K562 (cell line): ENCODE measurements at regions not wholly inside any gene's neighbourhood (a gene's known extent, or its start where the extent isn't known, plus 50 kb on each side); places are given as distances from the start of the nearest gene placed in this dataset.

Source experiments
- ATAC-seq: fragments of 200-7000 bp; cut with Tn5 transposase; 3 replicates; pipeline ENCODE4 v1.9.1; 2020; ENCODE audit warnings: moderate library complexity
- BruUV-seq: library from RNA; stranded (reverse); fragments of 400-500 nt; replicated peaks from 2 replicates; lab custom pipeline; 2021; lab: Mats Ljungman, UMichigan
- CTCF ChIA-PET: fragments of 300-600 bp; formaldehyde crosslinking; extraction: SDS; loops from one replicate; lab custom pipeline; 2021; ENCODE audit warnings: low intra/inter-chr PET ratio; lab: Yijun Ruan, JAX
- POLR2A ChIA-PET: fragments of 300-600, 350-650 bp; sonication (Branson Sonifier 250); formaldehyde crosslinking; extraction: SDS; loops from one replicate; lab custom pipeline; 2021; ENCODE audit warnings: antibody characterized with exemption, inconsistent platforms; lab: Yijun Ruan, JAX
- DNase-seq, 4 experiments: peaks; one replicate each; pipeline versions ENCODE4 v3.0.0 to v3.0.0-alpha.2; 2011 to 2018; ENCODE audit warnings: low spot score in 3 of 4, mixed read lengths in 3 of 4; ENCODE audit errors: extremely low read depth in 1 of 4
- FAIRE-seq: peaks from 2 replicates; lab custom pipeline; 2011; peaks lifted over from hg19 to GRCh38; lab: Jason Lieb, UNC
- H2AFZ ChIP-seq: 2 replicates; pipeline ENCODE4 v1.6.0; 2011; ENCODE audit warnings: low read depth, low read length, control low read depth, inconsistent platforms
- H3K27ac ChIP-seq: fragments of 200-600 bp; 3 replicates; pipeline ENCODE4 v1.8.0; 2011; ENCODE audit warnings: low read depth, mild to moderate bottlenecking, control low read depth, inconsistent platforms, low read length, moderate library complexity, mixed read lengths; ENCODE audit errors: extremely low read depth
- H3K27me3 ChIP-seq, 2 experiments: fragments of 300-600 bp in 1 of 2; 2 replicates in 1 of 2; 3 replicates in 1 of 2; pipeline versions ENCODE4 v1.6.0 to v1.8.0; 2011; ENCODE audit warnings: inconsistent platforms in 2 of 2, low read length in 2 of 2, mild to moderate bottlenecking in 1 of 2, mixed read lengths in 1 of 2, moderate library complexity in 1 of 2; ENCODE audit not compliant: control insufficient read depth in 2 of 2, insufficient read depth in 2 of 2
- H3K36me3 ChIP-seq: fragments of 300-600 bp; 3 replicates; pipeline ENCODE4 v1.8.0; 2011; ENCODE audit warnings: mild to moderate bottlenecking, low read length, inconsistent platforms; ENCODE audit not compliant: control insufficient read depth, insufficient read depth
- H3K4me1 ChIP-seq, 2 experiments: fragments of 200-600 bp in 1 of 2; replicated peaks in 1 of 2; 2 replicates in 1 of 2; 3 replicates in 1 of 2; pipeline versions ENCODE4 v1.5.1 to v1.8.0; 2011; ENCODE audit warnings: inconsistent platforms in 2 of 2, low read length in 2 of 2, mild to moderate bottlenecking in 1 of 2, mixed read lengths in 1 of 2, moderate library complexity in 1 of 2; ENCODE audit not compliant: control insufficient read depth in 2 of 2, insufficient read depth in 2 of 2
- H3K4me2 ChIP-seq: 2 replicates; pipeline ENCODE4 v1.6.1; 2011; ENCODE audit warnings: low read length, control low read depth, inconsistent platforms, mixed read lengths; ENCODE audit not compliant: insufficient read depth
- H3K4me3 ChIP-seq: fragments of 200-600 bp; sonication (generic), shearing (Covaris generic); 2 replicates; pipeline ENCODE4 v1.5.1; 2016; ENCODE audit warnings: control low read depth, inconsistent platforms
- H3K79me2 ChIP-seq: fragments of 200-600 bp; 3 replicates; pipeline ENCODE4 v1.8.0; 2011; ENCODE audit warnings: low read length, inconsistent platforms; ENCODE audit not compliant: control insufficient read depth, insufficient read depth
- H3K9ac ChIP-seq, 2 experiments: 2 replicates each; pipeline versions ENCODE4 v1.6.0 to v1.6.1; 2011; ENCODE audit warnings: low read depth in 2 of 2, low read length in 2 of 2, control low read depth in 1 of 2, inconsistent platforms in 1 of 2, mild to moderate bottlenecking in 1 of 2, mixed read lengths in 1 of 2; ENCODE audit not compliant: insufficient read depth in 1 of 2
- H3K9me1 ChIP-seq: one replicate; pipeline ENCODE4 v1.6.0; 2011; ENCODE audit warnings: inconsistent platforms, mild to moderate bottlenecking, low read length, moderate library complexity; ENCODE audit not compliant: control insufficient read depth, insufficient read depth
- H3K9me3 ChIP-seq: replicated peaks from 2 replicates; pipeline ENCODE4 v1.5.1; 2011; ENCODE audit warnings: low read depth, low read length, inconsistent platforms; ENCODE audit not compliant: control insufficient read depth, insufficient read depth
- H4K20me1 ChIP-seq: replicated peaks from 2 replicates; pipeline ENCODE4 v1.6.1; 2011; ENCODE audit warnings: low read length, inconsistent platforms, mixed read lengths; ENCODE audit not compliant: control insufficient read depth, insufficient read depth
- ARHGAP35 ChIP-seq: fragments of 450-650 bp; IDR thresholded peaks from 2 replicates; pipeline ENCODE4 v1.6.1; 2018; ENCODE audit not compliant: partially characterized antibody
- C11orf30 ChIP-seq: fragments of 450-650 bp; IDR thresholded peaks from 2 replicates; pipeline ENCODE4 v1.6.1; 2016; ENCODE audit warnings: low read depth, mild to moderate bottlenecking
- CBX5 ChIP-seq: IDR thresholded peaks from 2 replicates; pipeline ENCODE4 v1.6.1; 2014; ENCODE audit warnings: low read depth, borderline replicate concordance
- DDX20 ChIP-seq: fragments of 450-650 bp; IDR thresholded peaks from 2 replicates; pipeline ENCODE4 v1.6.1; 2016; ENCODE audit warnings: missing genetic modification characterization, low read depth, mild to moderate bottlenecking, missing compliant biosample characterization, moderate library complexity
- MAFF ChIP-seq: IDR thresholded peaks from 2 replicates; pipeline ENCODE4 v1.6.1; 2012; ENCODE audit warnings: low read length, improper control_type of control experiment
- NFATC3 ChIP-seq: fragments of 450-650 bp; IDR thresholded peaks from 2 replicates; pipeline ENCODE4 v1.6.1; 2017; ENCODE audit warnings: mild to moderate bottlenecking
- SMARCB1 ChIP-seq: IDR thresholded peaks from 2 replicates; pipeline ENCODE4 v1.6.1; 2011; ENCODE audit warnings: improper control_type of control experiment, low read depth; ENCODE audit not compliant: insufficient read length
- ZNF316 ChIP-seq: fragments of 450-650 bp; IDR thresholded peaks from 2 replicates; pipeline ENCODE4 v1.6.1; 2016
- WGBS: fragments of 100-300 bp; shearing (Covaris generic); methylation state at CpG from one replicate; pipeline ENCODE4 v1.1.6; 2016; ENCODE audit warnings: low coverage, mixed read lengths; ENCODE audit not compliant: insufficient coverage; ENCODE audit errors: missing lambda C conversion rate; 5-methylcytosine and 5-hydroxymethylcytosine counted together
- in situ Hi-C: fragments of 300-500 bp; cut with MboI; formaldehyde crosslinking; loops from 4 replicates; pipeline ENCODE4 v1.15.0; 2018; ENCODE audit warnings: inconsistent platforms, mixed read lengths
- intact Hi-C: fragments of 100-400 bp; cut with micrococcal nuclease; formaldehyde crosslinking; loops from 2 replicates; pipeline ENCODE4 v1.14.2; 2022
- TF ChIP-seq, protein P1 (sequence below), 2 experiments: fragments of 450-650 bp; IDR thresholded peaks; 2 replicates each; pipeline ENCODE4 v1.6.1; 2016; ENCODE audit warnings: mild to moderate bottlenecking in 2 of 2, borderline replicate concordance in 1 of 2, low read depth in 1 of 2, moderate library complexity in 1 of 2
- TF ChIP-seq, protein P2 (sequence below): fragments of 250-450 bp; sonication (Bioruptor Pico); IDR thresholded peaks from 2 replicates; pipeline ENCODE4 v1.4.0; 2020; ENCODE audit warnings: mild to moderate bottlenecking

DNA sequence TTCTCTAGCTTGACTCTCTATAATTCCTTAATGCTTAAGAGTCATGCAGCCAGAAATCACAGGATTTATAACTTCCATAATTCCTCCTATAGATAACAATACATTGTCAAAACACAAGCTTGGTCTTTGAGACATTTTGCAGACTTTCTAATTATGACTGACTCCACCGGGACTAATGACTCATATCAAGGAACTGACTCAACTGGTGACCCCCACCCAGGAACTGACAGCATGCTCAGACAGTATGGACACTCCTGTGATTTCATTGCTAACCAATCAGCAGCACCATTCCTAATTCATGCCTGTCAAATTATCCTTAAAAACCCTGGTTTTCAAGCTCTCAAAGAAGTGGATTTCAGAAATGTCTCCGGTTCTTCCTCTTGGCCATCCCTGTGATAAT, 670.5 kb upstream of the IMPG1 start (continued):
- TF ChIP-seq SMARCB1: no peak

DNA sequence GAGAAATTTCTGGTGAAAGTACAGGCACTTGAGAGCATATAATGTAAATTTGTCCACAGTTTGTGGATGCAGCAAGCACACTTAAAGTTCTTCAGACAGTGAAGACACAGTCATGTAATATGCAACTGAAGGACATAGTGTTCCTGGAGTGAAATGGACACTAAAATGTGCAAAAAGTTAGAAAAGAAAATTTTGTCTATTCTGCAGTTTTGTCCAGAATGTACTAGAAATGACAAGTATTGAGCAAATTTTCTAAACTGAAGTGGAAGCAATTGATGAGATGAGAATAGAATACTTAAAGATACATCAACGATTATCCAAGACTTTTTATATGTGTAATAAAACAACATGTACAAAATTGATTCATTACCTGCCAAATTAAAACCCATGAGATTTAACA, 647.0 kb upstream of the IMPG1 start:
- ChIA-PET POLR2A (no interaction called here), CTCF (no interaction called here)
- BruUV-seq: no TSS peak
- WGBS: 0% methylated on average over 1 of the region's 1 CpG
- Histone ChIP-seq H3K27me3 (no peaks in the 10 kb centered on the region), H3K27ac (no peak overlapping the region), H3K9me1 (no peaks in the 10 kb centered on the region), H3K36me3 (no peaks in the 10 kb centered on the region), H3K4me2 (no peak overlapping the region), H3K4me3 (no peak overlapping the region), H3K79me2 (no peaks in the 10 kb centered on the region), H3K4me1 (no peaks in the 10 kb centered on the region), H3K9me3 (no peaks in the 10 kb centered on the region), H3K9ac (no peak overlapping the region), H2AFZ (no peak overlapping the region), H4K20me1 (no peaks in the 10 kb centered on the region)
- ATAC-seq: no peak
- DNase-seq: no peak
- intact Hi-C loops (no loop called here), in situ Hi-C loops (no loop called here)
- TF ChIP-seq C11orf30: peak; percentile 13; the same call in 1 of the 2 replicates
- TF ChIP-seq ARHGAP35: no peak
- no peak for TF ChIP-seq NFATC3
- TF ChIP-seq, protein P1, sequence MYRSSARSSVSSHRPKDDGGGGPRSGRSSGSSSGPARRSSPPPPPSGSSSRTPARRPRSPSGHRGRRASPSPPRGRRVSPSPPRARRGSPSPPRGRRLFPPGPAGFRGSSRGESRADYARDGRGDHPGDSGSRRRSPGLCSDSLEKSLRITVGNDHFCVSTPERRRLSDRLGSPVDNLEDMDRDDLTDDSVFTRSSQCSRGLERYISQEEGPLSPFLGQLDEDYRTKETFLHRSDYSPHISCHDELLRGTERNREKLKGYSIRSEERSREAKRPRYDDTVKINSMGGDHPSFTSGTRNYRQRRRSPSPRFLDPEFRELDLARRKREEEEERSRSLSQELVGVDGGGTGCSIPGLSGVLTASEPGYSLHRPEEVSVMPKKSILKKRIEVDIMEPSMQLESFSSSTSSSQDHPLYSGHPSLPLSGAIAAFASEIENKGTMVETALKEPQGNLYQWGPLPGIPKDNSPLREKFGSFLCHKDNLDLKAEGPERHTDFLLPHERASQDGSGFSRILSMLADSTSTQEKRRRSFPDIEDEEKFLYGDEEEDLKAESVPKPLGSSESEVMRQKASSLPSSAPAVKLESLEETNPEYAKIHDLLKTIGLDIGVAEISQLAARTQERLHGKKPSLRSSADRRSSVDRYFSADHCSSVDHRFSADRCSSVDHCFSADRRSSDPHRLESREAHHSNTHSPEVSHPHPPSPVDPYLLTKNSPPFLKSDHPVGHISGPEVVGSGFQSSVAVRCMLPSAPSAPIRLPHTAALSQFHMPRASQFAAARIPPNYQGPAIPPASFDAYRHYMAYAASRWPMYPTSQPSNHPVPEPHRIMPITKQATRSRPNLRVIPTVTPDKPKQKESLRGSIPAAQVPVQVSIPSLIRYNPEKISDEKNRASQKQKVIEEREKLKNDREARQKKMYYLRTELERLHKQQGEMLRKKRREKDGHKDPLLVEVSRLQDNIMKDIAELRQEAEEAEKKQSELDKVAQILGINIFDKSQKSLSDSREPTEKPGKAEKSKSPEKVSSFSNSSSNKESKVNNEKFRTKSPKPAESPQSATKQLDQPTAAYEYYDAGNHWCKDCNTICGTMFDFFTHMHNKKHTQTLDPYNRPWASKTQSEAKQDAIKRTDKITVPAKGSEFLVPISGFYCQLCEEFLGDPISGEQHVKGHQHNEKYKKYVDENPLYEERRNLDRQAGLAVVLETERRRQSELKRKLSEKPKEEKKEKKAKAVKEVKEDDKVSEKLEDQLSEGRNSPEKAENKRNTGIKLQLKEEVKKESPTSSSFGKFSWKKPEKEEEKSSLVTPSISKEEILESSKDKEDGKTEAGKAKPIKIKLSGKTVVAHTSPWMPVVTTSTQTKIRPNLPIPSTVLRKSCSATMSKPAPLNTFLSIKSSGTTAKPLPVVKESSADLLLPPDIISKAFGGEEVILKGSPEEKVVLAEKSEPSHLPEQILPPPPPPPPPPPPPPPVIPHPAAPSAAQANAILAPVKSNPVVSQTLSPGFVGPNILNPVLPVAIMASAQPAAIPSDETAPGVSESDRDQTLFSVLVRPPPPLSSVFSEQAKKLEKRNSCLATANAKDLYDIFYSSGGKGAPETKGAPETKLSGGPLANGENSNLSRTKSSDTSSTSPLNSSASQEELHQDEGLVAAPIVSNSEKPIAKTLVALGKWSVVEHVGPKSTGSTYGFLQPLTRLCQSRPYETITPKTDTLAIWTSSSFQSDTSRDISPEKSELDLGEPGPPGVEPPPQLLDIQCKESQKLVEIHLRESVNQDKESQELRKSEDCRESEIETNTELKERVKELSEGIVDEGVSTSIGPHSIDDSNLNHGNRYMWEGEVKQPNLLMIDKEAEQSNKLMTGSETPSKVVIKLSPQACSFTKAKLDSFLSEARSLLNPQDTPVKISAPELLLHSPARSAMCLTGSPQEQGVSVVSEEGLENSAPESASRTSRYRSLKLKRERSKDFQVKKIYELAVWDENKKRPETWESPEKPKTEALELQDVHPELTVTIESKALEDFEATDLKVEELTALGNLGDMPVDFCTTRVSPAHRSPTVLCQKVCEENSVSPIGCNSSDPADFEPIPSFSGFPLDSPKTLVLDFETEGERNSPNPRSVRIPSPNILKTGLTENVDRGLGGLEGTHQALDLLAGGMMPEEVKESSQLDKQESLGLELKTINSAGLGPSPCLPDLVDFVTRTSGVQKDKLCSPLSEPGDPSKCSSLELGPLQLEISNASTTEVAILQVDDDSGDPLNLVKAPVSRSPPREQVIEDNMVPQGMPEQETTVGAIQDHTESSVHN (IDR thresholded peaks at IDR 0.05; ENCODE audit: borderline replicate concordance in 1 of 2, low read depth in 1 of 2): no peak
- TF ChIP-seq CBX5: no peak
- peak; percentile 36; the same call in 1 of the 2 replicates for TF ChIP-seq ZNF316
- no peak for TF ChIP-seq DDX20 (tag)
- TF ChIP-seq, protein P2, sequence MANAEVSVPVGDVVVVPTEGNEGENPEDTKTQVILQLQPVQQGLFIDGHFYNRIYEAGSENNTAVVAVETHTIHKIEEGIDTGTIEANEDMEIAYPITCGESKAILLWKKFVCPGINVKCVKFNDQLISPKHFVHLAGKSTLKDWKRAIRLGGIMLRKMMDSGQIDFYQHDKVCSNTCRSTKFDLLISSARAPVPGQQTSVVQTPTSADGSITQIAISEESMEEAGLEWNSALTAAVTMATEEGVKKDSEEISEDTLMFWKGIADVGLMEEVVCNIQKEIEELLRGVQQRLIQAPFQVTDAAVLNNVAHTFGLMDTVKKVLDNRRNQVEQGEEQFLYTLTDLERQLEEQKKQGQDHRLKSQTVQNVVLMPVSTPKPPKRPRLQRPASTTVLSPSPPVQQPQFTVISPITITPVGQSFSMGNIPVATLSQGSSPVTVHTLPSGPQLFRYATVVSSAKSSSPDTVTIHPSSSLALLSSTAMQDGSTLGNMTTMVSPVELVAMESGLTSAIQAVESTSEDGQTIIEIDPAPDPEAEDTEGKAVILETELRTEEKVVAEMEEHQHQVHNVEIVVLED (CRISPR knock-in tag): no peak
- peak; percentile 5; the same call in 1 of the 2 replicates for TF ChIP-seq MAFF
- no peak for FAIRE-seq
